Esophagus squamous epithelium (tissue), 5 donors: ENCODE measurements at regions not wholly inside any gene's neighbourhood (a gene's known extent, or its start where the extent isn't known, plus 50 kb on each side); places are given as distances from the start of the nearest gene placed in this dataset.

ENCODE experiments used
- DNase-seq: peaks from one replicate; lab custom pipeline; 2025; lab: John Stamatoyannopoulos, UW
- H3K27ac ChIP-seq, 4 donors: fragments of 200-600 bp; sonication (generic); one replicate each; pipeline ENCODE4 v1.5.1; 2016 to 2019; ENCODE audit warnings: mild to moderate bottlenecking in 1 of 4
- H3K27me3 ChIP-seq, 4 donors: fragments of 200-600 bp; sonication (generic); 1 replicate in 3 of 4; 2 replicates in 1 of 4; pipeline versions ENCODE4 v1.5.1 to v1.6.0; 2017 to 2021; ENCODE audit warnings: antibody characterized with exemption in 1 of 4
- H3K36me3 ChIP-seq, 3 donors: fragments of 200-600 bp; sonication (generic); one replicate each; pipeline ENCODE4 v1.5.1; 2016 to 2019
- H3K4me1 ChIP-seq, 3 donors: fragments of 200-600 bp; sonication (generic); one replicate each; pipeline ENCODE4 v1.5.1; 2017 to 2019
- H3K4me3 ChIP-seq, 4 donors: fragments of 200-600 bp; sonication (generic); 1 replicate in 3 of 4; 2 replicates in 1 of 4; pipeline ENCODE4 v1.5.1; 2016 to 2019; ENCODE audit warnings: mild to moderate bottlenecking in 2 of 4, moderate library complexity in 1 of 4
- H3K9me3 ChIP-seq, 3 donors: fragments of 200-600 bp; sonication (generic); one replicate each; pipeline ENCODE4 v1.5.1; 2016 to 2019
- POLR2A ChIP-seq, 4 donors: fragments of 450-650 bp; IDR thresholded peaks; one replicate each; pipeline ENCODE4 v1.6.1; 2017; ENCODE audit warnings: antibody characterized with exemption in 4 of 4, mild to moderate bottlenecking in 4 of 4, moderate library complexity in 3 of 4
- WGBS, 2 donors: methylation state at CpG; one replicate each; pipeline ENCODE4 v1.1.5; 2018; 5-methylcytosine and 5-hydroxymethylcytosine counted together
- intact Hi-C: fragments of 100-400 bp; cut with DNase I; formaldehyde crosslinking; loops from one replicate; pipeline ENCODE4 v1.15.0; 2022
- TF ChIP-seq, protein P1 (sequence below), 6 experiments: fragments of 450-650 bp in 4 of 6; fragments of 200-600 bp in 2 of 6; sonication (generic) in 2 of 6; IDR thresholded peaks; one replicate each; pipeline ENCODE4 v1.5.1; 2016 to 2019; ENCODE audit warnings: antibody characterized with exemption in 6 of 6, mild to moderate bottlenecking in 4 of 6, moderate library complexity in 4 of 6
- donor health status: DM: yes; HTN: yes; CAD: no.

DNA sequence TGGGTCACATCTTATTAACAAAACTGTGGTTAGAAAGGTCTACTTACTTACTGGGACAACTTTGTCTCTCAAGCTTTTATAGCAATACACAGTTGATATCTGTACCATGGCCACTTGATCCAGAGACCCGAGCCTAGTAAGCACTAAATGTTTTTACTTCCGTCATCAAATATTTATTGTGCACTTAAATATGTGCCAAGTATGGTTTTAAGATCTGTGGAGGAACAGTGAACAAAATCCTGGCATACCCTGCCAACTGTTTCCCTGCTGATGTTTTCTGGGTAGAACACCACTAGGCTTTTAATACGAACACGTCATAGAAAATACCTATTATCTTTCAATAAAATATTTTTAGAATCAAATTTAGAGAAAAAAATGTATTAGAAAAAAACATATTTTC lies 574.8 kb downstream of the HACE1 start:
- TF ChIP-seq, protein P1, sequence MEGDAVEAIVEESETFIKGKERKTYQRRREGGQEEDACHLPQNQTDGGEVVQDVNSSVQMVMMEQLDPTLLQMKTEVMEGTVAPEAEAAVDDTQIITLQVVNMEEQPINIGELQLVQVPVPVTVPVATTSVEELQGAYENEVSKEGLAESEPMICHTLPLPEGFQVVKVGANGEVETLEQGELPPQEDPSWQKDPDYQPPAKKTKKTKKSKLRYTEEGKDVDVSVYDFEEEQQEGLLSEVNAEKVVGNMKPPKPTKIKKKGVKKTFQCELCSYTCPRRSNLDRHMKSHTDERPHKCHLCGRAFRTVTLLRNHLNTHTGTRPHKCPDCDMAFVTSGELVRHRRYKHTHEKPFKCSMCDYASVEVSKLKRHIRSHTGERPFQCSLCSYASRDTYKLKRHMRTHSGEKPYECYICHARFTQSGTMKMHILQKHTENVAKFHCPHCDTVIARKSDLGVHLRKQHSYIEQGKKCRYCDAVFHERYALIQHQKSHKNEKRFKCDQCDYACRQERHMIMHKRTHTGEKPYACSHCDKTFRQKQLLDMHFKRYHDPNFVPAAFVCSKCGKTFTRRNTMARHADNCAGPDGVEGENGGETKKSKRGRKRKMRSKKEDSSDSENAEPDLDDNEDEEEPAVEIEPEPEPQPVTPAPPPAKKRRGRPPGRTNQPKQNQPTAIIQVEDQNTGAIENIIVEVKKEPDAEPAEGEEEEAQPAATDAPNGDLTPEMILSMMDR (IDR thresholded peaks at IDR 0.05) = no peak
- TF ChIP-seq POLR2A (IDR thresholded peaks at IDR 0.05) = no peak
- Histone ChIP-seq H3K4me3 (no peak overlapping the region), H3K27me3 (no peaks in the 10 kb centered on the region), H3K27ac (no peak overlapping the region), H3K4me1 (no peaks in the 10 kb centered on the region), H3K36me3 (no peaks in the 10 kb centered on the region), H3K9me3 (no peaks in the 10 kb centered on the region)
- 75 to 77% methylated on average over 4 of the region's 4 CpGs for WGBS, 2 donors
- DNase-seq = no peak
- intact Hi-C loops = no loop called here

DNA sequence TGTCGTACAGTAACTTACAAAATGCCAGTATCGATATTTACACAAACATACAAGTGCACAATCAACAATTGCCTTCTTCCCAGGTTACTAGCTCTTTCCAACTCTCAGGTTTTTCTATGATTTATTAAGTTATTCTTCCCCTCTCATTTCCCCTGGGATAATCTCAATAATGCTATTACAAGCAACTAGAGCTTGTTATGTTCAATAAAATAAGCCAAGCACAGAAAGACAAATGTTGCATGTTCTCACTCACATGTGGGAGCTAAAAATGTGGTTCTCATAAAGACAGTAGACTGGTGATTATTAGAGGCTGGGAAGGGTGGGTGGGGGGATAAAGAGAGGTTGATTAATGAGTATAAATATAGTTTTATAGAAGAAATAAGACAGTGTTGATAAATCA lies 577.1 kb downstream of the HACE1 start:
- Histone ChIP-seq H3K27ac (no peak overlapping the region), H3K27me3 (no peaks in the 10 kb centered on the region), H3K9me3 (no peaks in the 10 kb centered on the region), H3K4me3 (no peak overlapping the region), H3K4me1 (no peaks in the 10 kb centered on the region), H3K36me3 (no peaks in the 10 kb centered on the region)
- TF ChIP-seq, protein P1 (IDR thresholded peaks at IDR 0.05) = no peak
- intact Hi-C loops = no loop called here
- WGBS, 2 donors = 87 to 91% methylated on average over 2 of the region's 2 CpGs
- no peak for DNase-seq

DNA sequence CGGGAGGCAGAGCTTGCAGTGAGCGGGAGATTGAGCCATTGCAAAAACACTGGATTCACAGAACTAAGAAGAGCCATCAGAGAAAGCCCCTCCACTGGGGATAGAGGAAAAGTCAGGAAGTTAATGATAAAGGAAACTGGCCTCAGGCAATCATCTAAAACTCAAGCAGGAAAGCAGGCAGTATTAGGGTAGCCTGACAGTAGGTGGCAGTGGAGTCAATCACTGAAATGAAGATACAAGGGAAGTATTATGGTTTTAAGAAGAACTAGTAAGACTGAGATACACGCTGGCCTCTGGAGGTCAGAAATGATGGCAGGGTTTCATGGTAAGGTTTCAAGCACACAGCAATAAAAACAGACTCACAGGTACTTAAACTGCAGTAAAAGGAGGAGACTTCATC lies 578.3 kb downstream of the HACE1 start:
- intact Hi-C loops = no loop called here
- Histone ChIP-seq H3K9me3 (no peaks in the 10 kb centered on the region), H3K4me1 (no peaks in the 10 kb centered on the region), H3K36me3 (no peaks in the 10 kb centered on the region), H3K27me3 (no peaks in the 10 kb centered on the region), H3K27ac (no peak overlapping the region), H3K4me3 (no peak overlapping the region)
- TF ChIP-seq POLR2A (IDR thresholded peaks at IDR 0.05) = no peak
- TF ChIP-seq, protein P1 (IDR thresholded peaks at IDR 0.05) = no peak
- WGBS, 2 donors = 50 to 79% methylated on average over 1 to 3 of the region's 3 CpGs
- no peak for DNase-seq

DNA sequence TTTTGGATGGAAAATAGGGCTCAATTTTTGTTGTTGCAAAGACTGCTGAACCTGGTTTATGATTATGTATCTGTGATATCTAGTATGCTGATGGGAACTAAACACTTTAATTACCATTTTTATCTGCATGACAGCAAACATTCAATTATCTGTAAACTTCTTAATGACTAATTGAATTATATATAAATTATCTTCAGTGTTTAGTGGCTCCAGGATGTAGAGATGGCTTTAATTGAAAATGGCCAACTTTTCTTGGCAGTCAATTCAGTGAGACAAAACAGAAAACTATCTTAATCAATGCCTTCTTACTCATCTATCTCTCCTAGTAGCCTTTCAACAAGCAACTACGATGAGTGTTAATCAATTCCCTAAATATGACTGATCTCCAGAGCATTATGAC lies 591.3 kb downstream of the HACE1 start:
- intact Hi-C loops = no loop called here
- Histone ChIP-seq H3K9me3 (no peaks in the 10 kb centered on the region), H3K27ac (no peak overlapping the region), H3K4me3 (no peak overlapping the region), H3K4me1 (no peaks in the 10 kb centered on the region), H3K27me3 (no peaks in the 10 kb centered on the region), H3K36me3 (no peaks in the 10 kb centered on the region)
- DNase-seq = no peak
- no peak for TF ChIP-seq POLR2A (IDR thresholded peaks at IDR 0.05)
- TF ChIP-seq, protein P1 (IDR thresholded peaks at IDR 0.05) = no peak
- 24 to 44% methylated on average over 1 of the region's 1 CpG for WGBS, 2 donors

DNA sequence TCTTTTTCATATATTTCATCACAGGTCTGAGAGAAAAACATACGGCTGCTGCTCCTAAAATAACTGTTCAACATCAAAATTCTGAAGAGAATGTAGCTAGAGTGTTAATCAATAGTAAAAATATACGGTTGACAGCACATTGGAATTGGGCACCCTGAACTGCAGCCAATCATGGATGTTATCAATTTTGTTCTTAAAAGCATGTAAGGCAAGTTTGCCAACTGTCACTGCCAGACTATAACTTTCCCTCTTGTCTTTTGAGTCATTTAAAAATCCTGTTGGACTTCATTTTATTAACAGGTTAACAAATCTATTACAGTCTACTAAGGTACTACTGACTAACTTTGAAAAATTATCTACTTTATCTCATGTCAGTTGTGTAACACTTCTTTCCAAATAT lies 592.8 kb downstream of the HACE1 start:
- no peaks in the 10 kb centered on the region for H3K9me3 ChIP-seq
- no peaks in the 10 kb centered on the region for H3K4me1 ChIP-seq
- no peak for TF ChIP-seq POLR2A (IDR thresholded peaks at IDR 0.05)
- TF ChIP-seq, protein P1 (IDR thresholded peaks at IDR 0.05) = no peak
- intact Hi-C loops = no loop called here
- no peak overlapping the region for H3K27ac ChIP-seq
- no peak for DNase-seq
- 62 to 76% methylated on average over 2 of the region's 2 CpGs for WGBS, 2 donors
- no peaks in the 10 kb centered on the region for H3K36me3 ChIP-seq
- H3K27me3 ChIP-seq = no peaks in the 10 kb centered on the region
- no peak overlapping the region for H3K4me3 ChIP-seq
